ENCODE measurements at regions not wholly inside any gene's neighbourhood (a gene's known extent, or its start where the extent isn't known, plus 50 kb on each side); places are given as distances from the start of the nearest gene placed in this dataset.

DNA sequence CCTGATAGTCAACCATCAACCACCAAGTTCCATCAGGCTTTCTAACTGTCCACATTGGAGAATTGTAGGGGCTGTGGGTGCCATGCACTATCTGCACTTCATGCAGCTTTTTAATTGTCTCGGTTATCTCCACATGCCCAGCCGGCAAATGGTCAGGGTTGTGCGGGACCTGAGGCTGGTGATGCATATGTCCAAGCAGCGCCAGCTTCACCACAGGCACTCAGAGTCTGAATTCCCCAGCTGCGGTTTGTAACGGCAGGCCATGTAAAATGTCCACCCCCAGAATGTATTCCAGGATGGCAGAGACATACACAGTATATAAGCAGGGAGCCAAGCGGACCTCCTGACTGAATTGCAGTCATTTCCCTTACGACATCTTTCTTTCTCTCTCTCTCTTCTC, 435.6 kb downstream of the DYNC2H1 start:
- intact Hi-C loops (cut with DNase I): no loop called here
- no peak for FAIRE-seq
- TF ChIP-seq CTCF (IDR thresholded peaks at IDR 0.05): no peak

GRCh38 chr11:103545551-103545950, 436.3 kb downstream of the DYNC2H1 start:
- TF ChIP-seq CTCF (IDR thresholded peaks at IDR 0.05): no peak

More for the DNA sequence above, 435.6 kb downstream of the DYNC2H1 start:
- H3K36me3 ChIP-seq: no peaks in the 10 kb centered on the region
- H3K9me3 ChIP-seq: no peaks in the 10 kb centered on the region
- no peaks in the 10 kb centered on the region for H3K4me1 ChIP-seq
- no peak overlapping the region for H3K4me3 ChIP-seq
- no peak overlapping the region for H3K27ac ChIP-seq
- WGBS, 2 donors: 76 to 79% methylated on average over 8 of the region's 8 CpGs
- ATAC-seq: no peak
- no peaks in the 10 kb centered on the region for H3K27me3 ChIP-seq
- peak in 1 of 6 donors; percentile 15 for DNase-seq

DNA sequence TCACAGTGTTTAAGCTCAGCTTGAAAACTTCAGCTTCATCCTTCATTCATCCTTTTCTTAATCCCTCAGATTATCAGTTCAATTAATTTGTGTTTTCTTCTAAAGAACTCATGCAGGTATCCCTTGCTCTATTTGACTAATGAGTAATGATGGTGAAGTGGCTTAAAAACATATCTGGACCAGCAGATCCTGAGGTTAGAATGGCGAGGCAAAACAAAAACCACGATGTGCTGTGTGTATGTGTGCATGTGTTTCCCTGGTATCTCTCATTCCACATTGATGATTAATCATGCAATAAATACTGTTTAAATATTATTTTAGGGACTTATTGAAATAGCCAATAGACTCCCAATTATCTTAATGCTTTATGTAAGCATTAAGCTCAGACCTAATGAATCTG, 437.0 kb downstream of the DYNC2H1 start:
- no peak for FAIRE-seq
- intact Hi-C loops (cut with DNase I): no loop called here
- ATAC-seq: no peak
- H3K27ac ChIP-seq: no peak overlapping the region
- no peaks in the 10 kb centered on the region for H3K36me3 ChIP-seq
- no peak overlapping the region for H3K4me3 ChIP-seq
- TF ChIP-seq CTCF (IDR thresholded peaks at IDR 0.05): no peak
- DNase-seq: no peak
- H3K9me3 ChIP-seq: no peaks in the 10 kb centered on the region
- 57 to 59% methylated on average over 2 of the region's 2 CpGs for WGBS, 2 donors
- no peaks in the 10 kb centered on the region for H3K4me1 ChIP-seq
- H3K27me3 ChIP-seq: no peaks in the 10 kb centered on the region

More at GRCh38 chr11:103545551-103545950, 436.3 kb downstream of the DYNC2H1 start:
- Histone ChIP-seq H3K4me3 (no peak overlapping the region), H3K27me3 (no peaks in the 10 kb centered on the region), H3K27ac (no peak overlapping the region), H3K4me1 (no peaks in the 10 kb centered on the region), H3K9me3 (no peaks in the 10 kb centered on the region), H3K36me3 (no peaks in the 10 kb centered on the region)
- intact Hi-C loops (cut with DNase I): no loop called here
- no peak for DNase-seq
- FAIRE-seq: no peak
- ATAC-seq: no peak

DNA sequence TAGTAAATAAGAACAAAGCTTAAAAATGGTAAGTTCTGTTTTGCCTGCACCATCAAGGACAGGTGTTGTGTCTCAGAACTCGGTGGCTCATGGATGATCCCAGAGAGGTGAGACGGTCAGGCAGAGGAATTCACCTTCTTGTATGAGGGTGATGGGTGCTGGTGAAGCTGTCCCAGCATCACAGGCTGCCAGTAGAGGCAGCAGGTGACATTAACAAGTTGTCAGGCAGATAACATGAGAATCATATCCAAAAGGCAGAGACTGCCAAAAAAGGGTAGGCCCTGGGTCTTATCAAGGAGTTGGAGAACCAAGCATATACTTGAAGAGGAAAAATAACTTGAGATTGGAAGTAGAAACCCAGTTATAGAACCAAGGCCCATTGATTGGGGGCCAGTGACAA, 437.8 kb downstream of the DYNC2H1 start:
- Histone ChIP-seq H3K27ac (no peak overlapping the region), H3K36me3 (no peaks in the 10 kb centered on the region), H3K4me1 (no peaks in the 10 kb centered on the region), H3K9me3 (no peaks in the 10 kb centered on the region), H3K4me3 (no peak overlapping the region), H3K27me3 (no peaks in the 10 kb centered on the region)
- DNase-seq (no peak), ATAC-seq (no peak), FAIRE-seq (no peak)
- TF ChIP-seq CTCF (IDR thresholded peaks at IDR 0.05): no peak
- WGBS, 2 donors: 66 to 71% methylated on average over 2 of the region's 2 CpGs
- intact Hi-C loops (cut with DNase I): no loop called here

- H3K36me3 ChIP-seq: no peaks in the 10 kb centered on the region
- H3K4me1 ChIP-seq: no peaks in the 10 kb centered on the region
- H3K4me3 ChIP-seq: no peak overlapping the region
- no peaks in the 10 kb centered on the region for H3K27me3 ChIP-seq
- ATAC-seq (no peak), FAIRE-seq (no peak), DNase-seq (no peak)
- H3K27ac ChIP-seq: no peak overlapping the region
- no peak for TF ChIP-seq CTCF (IDR thresholded peaks at IDR 0.05)
- intact Hi-C loops (cut with DNase I): no loop called here
- 74 to 79% methylated on average over 5 of the region's 5 CpGs for WGBS, 2 donors
- no peaks in the 10 kb centered on the region for H3K9me3 ChIP-seq
These were observed 438.5 kb downstream of the DYNC2H1 start for GRCh38 chr11:103547691-103548090.

All from pancreas (tissue), 10 donors.